ENCODE measurements at regions not wholly inside any gene's neighbourhood (a gene's known extent, or its start where the extent isn't known, plus 50 kb on each side); places are given as distances from the start of the nearest gene placed in this dataset.

DNA sequence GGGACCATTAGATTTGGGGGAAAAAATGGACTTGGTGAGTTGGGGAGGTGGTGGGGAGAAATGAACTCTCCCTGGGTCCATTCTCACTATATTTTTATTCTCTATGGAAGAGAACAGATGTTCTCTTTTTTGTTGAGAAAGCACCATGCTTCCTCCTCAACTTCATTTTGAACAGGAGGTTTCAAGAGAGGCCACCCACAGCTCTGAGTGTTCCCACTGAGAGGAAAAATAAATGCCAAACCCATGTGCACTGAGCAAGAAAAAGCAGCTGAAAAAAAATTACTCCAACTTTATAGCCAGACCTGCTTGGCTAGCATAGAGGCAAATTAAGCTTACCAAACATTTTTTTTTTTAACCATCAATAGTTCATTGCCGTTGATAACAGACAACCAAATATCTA is 883.6 kb downstream of the KCNJ2 start:
- TF ChIP-seq, protein P1, sequence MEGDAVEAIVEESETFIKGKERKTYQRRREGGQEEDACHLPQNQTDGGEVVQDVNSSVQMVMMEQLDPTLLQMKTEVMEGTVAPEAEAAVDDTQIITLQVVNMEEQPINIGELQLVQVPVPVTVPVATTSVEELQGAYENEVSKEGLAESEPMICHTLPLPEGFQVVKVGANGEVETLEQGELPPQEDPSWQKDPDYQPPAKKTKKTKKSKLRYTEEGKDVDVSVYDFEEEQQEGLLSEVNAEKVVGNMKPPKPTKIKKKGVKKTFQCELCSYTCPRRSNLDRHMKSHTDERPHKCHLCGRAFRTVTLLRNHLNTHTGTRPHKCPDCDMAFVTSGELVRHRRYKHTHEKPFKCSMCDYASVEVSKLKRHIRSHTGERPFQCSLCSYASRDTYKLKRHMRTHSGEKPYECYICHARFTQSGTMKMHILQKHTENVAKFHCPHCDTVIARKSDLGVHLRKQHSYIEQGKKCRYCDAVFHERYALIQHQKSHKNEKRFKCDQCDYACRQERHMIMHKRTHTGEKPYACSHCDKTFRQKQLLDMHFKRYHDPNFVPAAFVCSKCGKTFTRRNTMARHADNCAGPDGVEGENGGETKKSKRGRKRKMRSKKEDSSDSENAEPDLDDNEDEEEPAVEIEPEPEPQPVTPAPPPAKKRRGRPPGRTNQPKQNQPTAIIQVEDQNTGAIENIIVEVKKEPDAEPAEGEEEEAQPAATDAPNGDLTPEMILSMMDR (conservative IDR thresholded peaks at IDR 0.05; ENCODE audit: low read depth, low read length): no peak
- TF ChIP-seq EZH2 (IDR thresholded peaks at IDR 0.05; ENCODE audit: borderline replicate concordance, low read depth, low read length, poor library complexity, severe bottlenecking): no peak
- DNase-seq (ENCODE audit: low spot score): no peak
- intact Hi-C loops (cut with micrococcal nuclease; ENCODE audit: unreplicated experiment): no loop called here
- ChIA-PET CTCF (no interaction called here), POLR2A (ENCODE audit: low non-redundant PET) (no interaction called here)
- no peaks in the 10 kb centered on the region for H3K36me3 ChIP-seq (ENCODE audit: insufficient read depth, low read length, poor library complexity, severe bottlenecking)
- no peaks in the 10 kb centered on the region for H3K4me1 ChIP-seq (ENCODE audit: insufficient read depth, low read length, poor library complexity, severe bottlenecking)
- no peaks in the 10 kb centered on the region for H3K9me3 ChIP-seq (ENCODE audit: low read depth, low read length, poor library complexity, severe bottlenecking)
- H3K27ac ChIP-seq (ENCODE audit: low read depth, low read length, poor library complexity, severe bottlenecking): no peak overlapping the region
- H3K27me3 ChIP-seq (replicated peaks; ENCODE audit: insufficient read depth, low read depth, low read length, poor library complexity): no peaks in the 10 kb centered on the region
- no TSS peak for BruUV-seq (replicated peaks)
- no peak overlapping the region for H3K4me3 ChIP-seq (ENCODE audit: low read depth, low read length, poor library complexity, severe bottlenecking)

DNA sequence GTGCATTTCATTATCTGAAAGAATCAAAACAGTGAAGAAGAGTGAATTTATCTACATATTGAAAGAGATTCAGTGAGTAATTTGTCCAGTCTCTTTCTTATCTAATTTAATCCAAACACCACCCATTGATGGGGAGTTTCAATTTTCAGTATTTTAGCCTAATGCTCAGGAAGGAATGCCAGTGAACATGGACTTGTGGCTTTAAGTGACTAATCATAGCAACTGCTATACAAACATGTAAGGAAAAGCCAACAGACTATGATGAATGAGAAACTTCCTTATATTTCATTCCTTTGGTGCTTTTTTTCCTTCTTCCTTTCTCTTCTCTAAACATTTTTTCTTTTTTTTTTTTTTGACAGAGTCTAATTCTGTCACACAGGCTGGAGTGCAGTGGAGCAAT is 885.8 kb downstream of the KCNJ2 start:
- H3K27ac ChIP-seq (ENCODE audit: low read depth, low read length, poor library complexity, severe bottlenecking): no peak overlapping the region
- CTCF ChIA-PET: no interaction called here

DNA sequence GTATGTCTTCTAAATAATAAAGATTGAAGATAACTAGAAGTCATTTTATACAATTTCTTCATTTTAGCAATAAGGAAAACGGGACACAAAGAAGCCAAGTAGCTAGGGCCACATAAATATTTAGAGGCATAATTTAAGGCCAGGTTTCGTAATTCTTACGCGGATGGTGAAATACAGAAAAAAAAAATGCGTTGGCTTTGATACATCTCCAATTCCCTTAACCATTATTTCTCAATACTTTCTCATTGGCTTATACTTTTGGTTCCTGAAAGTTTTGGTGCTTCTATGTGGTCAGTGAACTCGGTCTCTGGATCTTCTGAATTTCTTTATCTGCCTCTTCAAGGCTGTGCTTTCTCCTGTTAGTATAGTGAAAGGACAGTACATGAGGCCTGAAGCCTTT is 888.1 kb downstream of the KCNJ2 start:
- no peaks in the 10 kb centered on the region for H3K4me1 ChIP-seq (ENCODE audit: insufficient read depth, low read length, poor library complexity, severe bottlenecking)
- no TSS peak for BruUV-seq (replicated peaks)
- TF ChIP-seq EZH2 (IDR thresholded peaks at IDR 0.05; ENCODE audit: borderline replicate concordance, low read depth, low read length, poor library complexity, severe bottlenecking): no peak
- TF ChIP-seq, protein P1 (conservative IDR thresholded peaks at IDR 0.05; ENCODE audit: low read depth, low read length): no peak
- peaks cover 8% of the 10 kb centered on the region for H3K9me3 ChIP-seq (ENCODE audit: low read depth, low read length, poor library complexity, severe bottlenecking)
- intact Hi-C loops (cut with micrococcal nuclease; ENCODE audit: unreplicated experiment): no loop called here
- DNase-seq (ENCODE audit: low spot score): no peak
- CTCF ChIA-PET: no interaction called here
- no peak overlapping the region for H3K27ac ChIP-seq (ENCODE audit: low read depth, low read length, poor library complexity, severe bottlenecking)
- H3K27me3 ChIP-seq (replicated peaks; ENCODE audit: insufficient read depth, low read depth, low read length, poor library complexity): no peaks in the 10 kb centered on the region
- POLR2A ChIA-PET (ENCODE audit: low non-redundant PET): no interaction called here
- H3K36me3 ChIP-seq (ENCODE audit: insufficient read depth, low read length, poor library complexity, severe bottlenecking): no peaks in the 10 kb centered on the region
- H3K4me3 ChIP-seq (ENCODE audit: low read depth, low read length, poor library complexity, severe bottlenecking): no peak overlapping the region

More for the DNA sequence above, 885.8 kb downstream of the KCNJ2 start:
- no peak overlapping the region for H3K4me3 ChIP-seq (ENCODE audit: low read depth, low read length, poor library complexity, severe bottlenecking)
- POLR2A ChIA-PET (ENCODE audit: low non-redundant PET): no interaction called here
- no TSS peak for BruUV-seq (replicated peaks)
- H3K9me3 ChIP-seq (ENCODE audit: low read depth, low read length, poor library complexity, severe bottlenecking): peaks cover 7% of the 10 kb centered on the region
- intact Hi-C loops (cut with micrococcal nuclease; ENCODE audit: unreplicated experiment): no loop called here
- no peaks in the 10 kb centered on the region for H3K27me3 ChIP-seq (replicated peaks; ENCODE audit: insufficient read depth, low read depth, low read length, poor library complexity)
- no peak for DNase-seq (ENCODE audit: low spot score)
- H3K36me3 ChIP-seq (ENCODE audit: insufficient read depth, low read length, poor library complexity, severe bottlenecking): no peaks in the 10 kb centered on the region
- TF ChIP-seq, protein P1 (conservative IDR thresholded peaks at IDR 0.05; ENCODE audit: low read depth, low read length): no peak
- no peak for TF ChIP-seq EZH2 (IDR thresholded peaks at IDR 0.05; ENCODE audit: borderline replicate concordance, low read depth, low read length, poor library complexity, severe bottlenecking)
- no peaks in the 10 kb centered on the region for H3K4me1 ChIP-seq (ENCODE audit: insufficient read depth, low read length, poor library complexity, severe bottlenecking)
